Anterior cingulate cortex (tissue), 58 donors: ENCODE measurements at regions not wholly inside any gene's neighbourhood (a gene's known extent, or its start where the extent isn't known, plus 50 kb on each side); places are given as distances from the start of the nearest gene placed in this dataset.

Experiments used
- DNase-seq, 58 donors: peaks; one replicate each; lab custom pipeline; 2025; lab: John Stamatoyannopoulos, UW

GRCh38 chr15:61640756-61641155, 411.7 kb upstream of the RORA start:
- no peak for DNase-seq

GRCh38 chr15:61639491-61639890, 410.4 kb upstream of the RORA start:
- DNase-seq: no peak

- DNase-seq: no peak
Measured at GRCh38 chr15:61634837-61635236, 405.7 kb upstream of the RORA start.

- DNase-seq: no peak
Measured at GRCh38 chr15:61633951-61634350, 404.8 kb upstream of the RORA start.

GRCh38 chr15:61629269-61629668, 400.2 kb upstream of the RORA start:
- no peak for DNase-seq

GRCh38 chr15:61624950-61625349, 395.8 kb upstream of the RORA start:
- no peak for DNase-seq

GRCh38 chr15:61623746-61624145, 394.6 kb upstream of the RORA start:
- no peak for DNase-seq

GRCh38 chr15:61621865-61622264, 392.8 kb upstream of the RORA start:
- no peak for DNase-seq

- peak in 7 of 58 donors; percentile 5 to 17 (median 8) for DNase-seq
Measured at GRCh38 chr15:61621146-61621545, 392.0 kb upstream of the RORA start.

- no peak for DNase-seq
Measured at GRCh38 chr15:61620151-61620550, 391.0 kb upstream of the RORA start.

- DNase-seq: no peak
Measured at GRCh38 chr15:61613729-61614128, 384.6 kb upstream of the RORA start.

- DNase-seq: no peak
Measured at GRCh38 chr15:61613138-61613537, 384.0 kb upstream of the RORA start.

GRCh38 chr15:61612111-61612510, 383.0 kb upstream of the RORA start:
- no peak for DNase-seq

GRCh38 chr15:61605343-61605742, 376.2 kb upstream of the RORA start:
- no peak for DNase-seq

- peak in 8 of 58 donors; percentile 1 to 2 (median 1) for DNase-seq
Measured at GRCh38 chr15:61598655-61599054, 369.6 kb upstream of the RORA start.

- no peak for DNase-seq
Measured at GRCh38 chr15:61584410-61584809, 355.3 kb upstream of the RORA start.

- no peak for DNase-seq
Measured at GRCh38 chr15:61582092-61582491, 353.0 kb upstream of the RORA start.

- no peak for DNase-seq
Measured at GRCh38 chr15:61575597-61575996, 346.5 kb upstream of the RORA start.

GRCh38 chr15:61571026-61571425, 341.9 kb upstream of the RORA start:
- DNase-seq: no peak

GRCh38 chr15:61564785-61565184, 335.7 kb upstream of the RORA start:
- DNase-seq: no peak

GRCh38 chr15:61558172-61559136, 329.4 kb upstream of the RORA start:
- DNase-seq: no peak

GRCh38 chr15:61556037-61556648, 327.0 kb upstream of the RORA start:
- DNase-seq: no peak
